GM10266 (cell line): ENCODE measurements at regions not wholly inside any gene's neighbourhood (a gene's known extent, or its start where the extent isn't known, plus 50 kb on each side); places are given as distances from the start of the nearest gene placed in this dataset.

ENCODE experiments used
- DNase-seq: peaks from one replicate; pipeline ENCODE4 v3.0.0; 2012; ENCODE audit errors: extremely low spot score
- CTCF ChIP-seq: IDR thresholded peaks from 2 replicates; pipeline ENCODE4 v1.5.1; 2012; ENCODE audit warnings: mild to moderate bottlenecking, low read depth; ENCODE audit not compliant: control insufficient read depth, insufficient read depth; ENCODE audit errors: missing control alignments

DNA sequence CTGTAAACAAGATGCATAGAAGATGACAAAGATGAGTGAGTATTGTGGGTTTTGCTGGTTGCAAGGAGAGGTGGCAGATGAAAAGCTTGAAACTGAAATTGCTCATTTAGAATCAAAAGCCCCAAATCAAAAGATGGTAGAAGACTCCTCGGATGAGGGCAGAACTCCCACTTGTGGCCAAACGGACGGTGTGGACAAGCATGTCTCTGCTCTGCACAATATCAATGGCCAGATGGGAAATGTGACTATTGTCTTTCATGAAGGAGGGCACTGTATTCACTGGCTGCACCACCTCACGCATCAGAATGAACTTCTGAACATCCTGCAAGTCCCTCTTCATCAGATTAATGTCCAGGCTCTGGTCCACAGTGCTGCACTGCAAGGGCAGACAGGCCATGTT is 541.7 kb downstream of the MTRR start:
- no peak for DNase-seq
- no peak for TF ChIP-seq CTCF

GRCh38 chr5:8413975-8414374 is 545.0 kb downstream of the MTRR start:
- TF ChIP-seq CTCF = no peak
- DNase-seq = no peak

- TF ChIP-seq CTCF = no peak
- no peak for DNase-seq
Observed at GRCh38 chr5:8417316-8418048, 548.5 kb downstream of the MTRR start.

DNA sequence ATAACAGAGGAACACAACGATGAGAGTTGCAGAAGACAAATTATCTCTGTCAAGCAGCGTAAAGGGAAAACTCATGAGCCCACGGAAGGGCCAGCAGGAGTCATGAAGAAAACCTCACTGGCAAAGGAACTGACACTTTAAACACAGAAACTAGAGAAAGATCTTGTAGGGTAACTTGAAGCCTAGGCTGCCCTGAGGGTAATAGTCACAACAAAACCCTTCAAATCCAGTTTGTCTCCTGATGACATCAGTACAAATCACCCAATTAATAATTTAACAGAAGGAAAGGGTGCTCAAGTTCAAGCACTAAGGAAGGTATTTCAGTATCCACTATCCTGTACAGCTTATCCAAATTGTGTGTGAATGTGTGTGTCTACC is 549.1 kb downstream of the MTRR start:
- TF ChIP-seq CTCF = no peak
- DNase-seq = no peak

DNA sequence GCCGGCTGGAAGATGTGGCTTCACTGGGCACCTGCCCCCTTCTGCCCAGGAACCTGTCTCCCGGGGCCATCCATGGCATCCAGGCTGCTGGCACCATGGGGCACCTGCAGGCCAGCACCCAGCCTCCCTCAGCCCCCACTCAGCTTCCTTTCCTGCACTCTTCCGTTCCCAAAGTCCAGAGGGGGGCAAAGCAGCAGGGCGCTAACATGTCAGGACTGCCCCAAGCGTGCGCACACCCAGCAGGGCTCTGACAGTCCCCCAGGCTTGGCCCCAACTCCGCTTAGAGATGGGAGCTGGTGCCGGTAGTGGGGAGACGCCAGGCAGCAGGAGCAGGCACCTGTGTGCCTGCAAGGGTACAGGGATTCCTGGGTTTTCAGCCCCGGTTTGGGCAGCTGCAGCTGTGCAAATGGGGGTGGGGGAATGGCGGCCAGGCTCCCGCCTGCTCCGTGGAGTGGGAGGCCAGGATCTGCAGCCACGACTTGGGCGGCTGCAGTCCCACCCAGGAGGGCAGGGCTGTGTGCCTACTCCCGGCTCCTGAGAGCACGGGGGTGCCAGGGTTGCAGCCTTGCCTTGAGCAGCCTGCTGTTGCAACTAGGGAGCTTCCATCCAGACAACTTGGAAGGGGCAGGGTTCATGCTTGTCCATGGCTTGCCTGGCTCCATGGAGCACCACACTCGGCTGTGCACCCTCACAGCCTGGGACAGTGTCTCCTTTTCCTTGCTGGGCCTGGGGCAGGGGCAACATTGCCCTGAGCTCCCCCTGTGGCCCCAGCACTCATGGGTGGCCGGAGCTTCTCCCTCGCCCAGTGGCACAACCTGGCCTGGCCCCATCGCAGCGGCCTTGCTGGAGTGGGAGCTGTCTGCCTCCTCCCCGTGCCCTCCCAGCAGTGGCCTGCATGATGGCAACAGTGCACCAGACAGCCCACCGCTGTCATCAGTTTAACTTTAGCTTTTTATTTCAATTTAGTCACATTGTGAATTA is 561.1 kb downstream of the MTRR start:
- DNase-seq = no peak

GRCh38 chr5:8434501-8434900 is 565.6 kb downstream of the MTRR start:
- no peak for TF ChIP-seq CTCF
- no peak for DNase-seq

More for the DNA sequence above, 561.1 kb downstream of the MTRR start:
- TF ChIP-seq CTCF = no peak

GRCh38 chr5:8436924-8437323 is 568.0 kb downstream of the MTRR start:
- TF ChIP-seq CTCF = no peak
- no peak for DNase-seq
